ENCODE measurements at regions not wholly inside any gene's neighbourhood (a gene's known extent, or its start where the extent isn't known, plus 50 kb on each side); places are given as distances from the start of the nearest gene placed in this dataset.

DNA sequence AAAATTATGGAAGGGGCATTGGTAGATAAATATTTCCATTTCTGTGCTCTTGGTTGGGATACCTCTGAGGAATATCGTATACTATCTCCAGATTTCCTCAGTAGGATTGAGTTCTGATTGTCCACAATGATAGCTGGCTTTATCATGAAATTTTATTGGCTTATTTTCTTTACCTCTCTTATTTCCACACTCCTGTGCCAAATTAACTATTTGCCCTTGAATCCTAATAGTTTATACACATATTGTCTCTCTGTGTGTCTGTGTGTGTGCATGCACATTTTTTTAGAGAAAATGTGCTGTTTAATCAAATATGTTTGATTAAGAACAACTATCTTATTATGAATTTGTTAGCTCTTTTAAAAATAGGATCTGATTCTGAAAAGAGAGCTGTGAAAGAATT lies 271.6 kb downstream of the DTHD1 start:
- TF ChIP-seq, protein P1, sequence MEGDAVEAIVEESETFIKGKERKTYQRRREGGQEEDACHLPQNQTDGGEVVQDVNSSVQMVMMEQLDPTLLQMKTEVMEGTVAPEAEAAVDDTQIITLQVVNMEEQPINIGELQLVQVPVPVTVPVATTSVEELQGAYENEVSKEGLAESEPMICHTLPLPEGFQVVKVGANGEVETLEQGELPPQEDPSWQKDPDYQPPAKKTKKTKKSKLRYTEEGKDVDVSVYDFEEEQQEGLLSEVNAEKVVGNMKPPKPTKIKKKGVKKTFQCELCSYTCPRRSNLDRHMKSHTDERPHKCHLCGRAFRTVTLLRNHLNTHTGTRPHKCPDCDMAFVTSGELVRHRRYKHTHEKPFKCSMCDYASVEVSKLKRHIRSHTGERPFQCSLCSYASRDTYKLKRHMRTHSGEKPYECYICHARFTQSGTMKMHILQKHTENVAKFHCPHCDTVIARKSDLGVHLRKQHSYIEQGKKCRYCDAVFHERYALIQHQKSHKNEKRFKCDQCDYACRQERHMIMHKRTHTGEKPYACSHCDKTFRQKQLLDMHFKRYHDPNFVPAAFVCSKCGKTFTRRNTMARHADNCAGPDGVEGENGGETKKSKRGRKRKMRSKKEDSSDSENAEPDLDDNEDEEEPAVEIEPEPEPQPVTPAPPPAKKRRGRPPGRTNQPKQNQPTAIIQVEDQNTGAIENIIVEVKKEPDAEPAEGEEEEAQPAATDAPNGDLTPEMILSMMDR (IDR thresholded peaks at IDR 0.05; ENCODE audit: poor library complexity): no peak
- no peak for TF ChIP-seq EZH2 (IDR thresholded peaks at IDR 0.05; ENCODE audit: borderline replicate concordance)
- no peak for TF ChIP-seq EZH2phosphoT487 (IDR thresholded peaks at IDR 0.05; ENCODE audit: low read depth, severe bottlenecking, unreplicated experiment)

Data from hepatocyte (in vitro differentiated cells).